Fibroblast of mammary gland (primary cell): ENCODE measurements at regions not wholly inside any gene's neighbourhood (a gene's known extent, or its start where the extent isn't known, plus 50 kb on each side); places are given as distances from the start of the nearest gene placed in this dataset.

Experiments
- DNase-seq: peaks from one replicate; pipeline ENCODE4 v3.0.0-alpha.2; 2010; ENCODE audit warnings: low read depth
- H3K4me3 ChIP-seq: 2 replicates; pipeline ENCODE4 v1.5.1; 2011; ENCODE audit warnings: low read depth, mild to moderate bottlenecking, low read length, moderate library complexity; ENCODE audit not compliant: control insufficient read depth
- CTCF ChIP-seq: conservative IDR thresholded peaks from 2 replicates; pipeline ENCODE4 v1.5.1; 2011; ENCODE audit warnings: low read depth, low read length, inconsistent platforms; ENCODE audit not compliant: control insufficient read depth, insufficient read depth

GRCh38 chr5:82661462-82661861, 383.3 kb upstream of the RPS23 start:
- DNase-seq = no peak
- no peak for TF ChIP-seq CTCF
- H3K4me3 ChIP-seq = no peak overlapping the region

- H3K4me3 ChIP-seq = no peak overlapping the region
- no peak for DNase-seq
- no peak for TF ChIP-seq CTCF
Observed at GRCh38 chr5:82659115-82659514, 381.0 kb upstream of the RPS23 start.

- TF ChIP-seq CTCF = no peak
Observed at GRCh38 chr5:82657033-82657699, 379.0 kb upstream of the RPS23 start.

GRCh38 chr5:82656341-82656761, 378.2 kb upstream of the RPS23 start:
- H3K4me3 ChIP-seq = no peak overlapping the region
- no peak for DNase-seq
- no peak for TF ChIP-seq CTCF

More at GRCh38 chr5:82657033-82657699, 379.0 kb upstream of the RPS23 start:
- H3K4me3 ChIP-seq = no peak overlapping the region
- DNase-seq = no peak

- no peak for DNase-seq
- no peak overlapping the region for H3K4me3 ChIP-seq
- TF ChIP-seq CTCF = no peak
Observed at GRCh38 chr5:82655078-82655477, 376.9 kb upstream of the RPS23 start.

- no peak overlapping the region for H3K4me3 ChIP-seq
- no peak for DNase-seq
- TF ChIP-seq CTCF = no peak
Observed at GRCh38 chr5:82649943-82650342, 371.8 kb upstream of the RPS23 start.

- no peak overlapping the region for H3K4me3 ChIP-seq
- no peak for DNase-seq
- no peak for TF ChIP-seq CTCF
Observed at GRCh38 chr5:82644766-82645165, 366.6 kb upstream of the RPS23 start.
